Right lobe of liver (tissue), 4 donors: ENCODE measurements at regions not wholly inside any gene's neighbourhood (a gene's known extent, or its start where the extent isn't known, plus 50 kb on each side); places are given as distances from the start of the nearest gene placed in this dataset.

ENCODE experiments used
- POLR2A ChIP-seq: fragments of 450-650 bp; IDR thresholded peaks from one replicate; pipeline ENCODE4 v1.6.1; 2017; ENCODE audit warnings: antibody characterized with exemption, mild to moderate bottlenecking
- TF ChIP-seq, protein P1 (sequence below), 4 donors: fragments of 200-600 bp in 3 of 4; fragments of 450-650 bp in 1 of 4; IDR thresholded peaks; one replicate each; pipeline versions ENCODE4 v1.5.1 to v1.8.0; 2016 to 2022; ENCODE audit warnings: antibody characterized with exemption in 4 of 4, mild to moderate bottlenecking in 2 of 4
- donor health status: DM: no; HTN: no; CAD: no.
- donor health status: DM: no; HTN: no; CAD: no.
- donor health status: DM: no; HTN: yes; CAD: no.

DNA sequence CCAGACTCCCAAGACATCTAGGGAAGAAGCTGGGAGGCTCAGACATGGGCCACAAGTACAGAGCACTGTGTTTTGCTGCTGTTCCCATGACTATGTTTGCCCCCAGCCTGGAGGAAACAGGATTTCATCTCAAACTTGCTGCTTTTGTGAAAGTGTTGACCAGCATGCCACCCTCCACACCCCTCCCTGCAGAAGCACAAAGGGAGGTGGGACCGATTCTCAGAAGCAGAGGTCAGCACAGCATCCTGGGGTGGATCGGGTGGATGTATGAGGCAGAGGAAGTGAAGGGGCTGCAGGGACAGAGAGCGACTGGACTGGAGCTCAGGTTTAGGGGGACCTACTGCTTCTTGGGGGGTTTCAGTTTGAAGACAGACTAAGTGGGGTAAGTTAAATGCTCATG lies 209.2 kb downstream of the ZNF516 start:
- TF ChIP-seq, protein P1, sequence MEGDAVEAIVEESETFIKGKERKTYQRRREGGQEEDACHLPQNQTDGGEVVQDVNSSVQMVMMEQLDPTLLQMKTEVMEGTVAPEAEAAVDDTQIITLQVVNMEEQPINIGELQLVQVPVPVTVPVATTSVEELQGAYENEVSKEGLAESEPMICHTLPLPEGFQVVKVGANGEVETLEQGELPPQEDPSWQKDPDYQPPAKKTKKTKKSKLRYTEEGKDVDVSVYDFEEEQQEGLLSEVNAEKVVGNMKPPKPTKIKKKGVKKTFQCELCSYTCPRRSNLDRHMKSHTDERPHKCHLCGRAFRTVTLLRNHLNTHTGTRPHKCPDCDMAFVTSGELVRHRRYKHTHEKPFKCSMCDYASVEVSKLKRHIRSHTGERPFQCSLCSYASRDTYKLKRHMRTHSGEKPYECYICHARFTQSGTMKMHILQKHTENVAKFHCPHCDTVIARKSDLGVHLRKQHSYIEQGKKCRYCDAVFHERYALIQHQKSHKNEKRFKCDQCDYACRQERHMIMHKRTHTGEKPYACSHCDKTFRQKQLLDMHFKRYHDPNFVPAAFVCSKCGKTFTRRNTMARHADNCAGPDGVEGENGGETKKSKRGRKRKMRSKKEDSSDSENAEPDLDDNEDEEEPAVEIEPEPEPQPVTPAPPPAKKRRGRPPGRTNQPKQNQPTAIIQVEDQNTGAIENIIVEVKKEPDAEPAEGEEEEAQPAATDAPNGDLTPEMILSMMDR (IDR thresholded peaks at IDR 0.05): no peak
- TF ChIP-seq POLR2A: no peak
